ENCODE measurements at regions not wholly inside any gene's neighbourhood (a gene's known extent, or its start where the extent isn't known, plus 50 kb on each side); places are given as distances from the start of the nearest gene placed in this dataset.

DNA sequence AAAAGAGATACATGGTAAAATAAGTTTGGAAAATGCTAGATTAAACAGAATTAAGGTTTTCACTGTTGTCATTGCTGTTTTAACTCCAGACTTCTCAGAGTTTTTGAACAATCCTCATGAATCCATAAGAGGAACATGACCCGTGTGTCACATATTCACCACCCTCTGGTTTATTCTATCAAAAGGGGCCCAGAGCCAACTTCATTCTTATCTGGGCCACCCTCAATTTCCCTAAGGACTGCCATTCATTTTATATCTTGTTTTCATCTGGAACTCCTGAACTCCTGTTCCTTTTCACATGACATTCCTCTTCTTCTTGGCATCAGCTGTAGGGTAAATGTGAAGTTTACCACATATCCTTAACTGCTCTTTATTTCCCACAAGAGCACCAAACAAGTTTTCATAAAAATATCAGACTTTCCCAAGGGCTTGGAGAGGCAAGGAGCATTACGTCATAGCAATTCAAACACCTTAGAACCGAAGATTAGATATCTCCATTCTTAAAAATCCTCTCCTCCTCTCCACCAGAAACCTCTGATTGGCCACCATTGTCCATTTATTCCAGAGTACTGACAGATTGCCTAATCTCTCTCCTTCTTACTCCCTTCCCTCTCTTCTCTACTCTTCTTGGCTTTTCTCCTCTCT is 225.2 kb downstream of the SEC23A start:
- Histone ChIP-seq H3K4me2 (ENCODE audit: low read length) (no peak overlapping the region), H3K9ac (ENCODE audit: low read length) (no peak overlapping the region), H2AFZ (ENCODE audit: low read depth, low read length, poor library complexity, severe bottlenecking) (no peak overlapping the region), H4K20me1 (ENCODE audit: insufficient read depth) (no peaks in the 10 kb centered on the region), H3K4me1 (ENCODE audit: control insufficient read depth in 1 of 2, insufficient read depth in 2 of 2, low read length in 2 of 2) (no peaks in the 10 kb centered on the region), H3K27ac (ENCODE audit: low read depth, low read length) (no peak overlapping the region), H3K27me3 (ENCODE audit: insufficient read depth, low read length) (peaks cover 16% of the 10 kb centered on the region; the same call in 1 of the 2 replicates), H3K79me2 (ENCODE audit: insufficient read depth, low read length) (no peaks in the 10 kb centered on the region), H3K36me3 (ENCODE audit: control insufficient read depth in 1 of 2, insufficient read depth in 2 of 2, low read length in 2 of 2) (no peaks in the 10 kb centered on the region), H3K4me3 (replicated peaks in 1 of 2; ENCODE audit: low read depth in 1 of 2, low read length in 2 of 2) (no peak overlapping the region), H3K9me2 (ENCODE audit: insufficient read depth) (no peaks in the 10 kb centered on the region), H3K9me3 (ENCODE audit: control insufficient read depth in 1 of 2, insufficient read depth in 1 of 2, low read depth in 1 of 2, low read length in 2 of 2) (no peaks in the 10 kb centered on the region)
- CTCF ChIA-PET, result no interaction called here
- ATAC-seq, result no peak
- TF ChIP-seq EZH2phosphoT487 (IDR thresholded peaks at IDR 0.05; ENCODE audit: borderline replicate concordance) (no peak), SIN3A (IDR thresholded peaks at IDR 0.05; ENCODE audit: low read depth) (no peak), SRF (IDR thresholded peaks at IDR 0.05; ENCODE audit: low read depth) (no peak), EZH2 (IDR thresholded peaks at IDR 0.05) (no peak), JUND (IDR thresholded peaks at IDR 0.05) (no peak), RAD21 (IDR thresholded peaks at IDR 0.05; ENCODE audit: low read depth) (no peak), EGR1 (IDR thresholded peaks at IDR 0.05; ENCODE audit: low read depth) (no peak), ZNF274 (IDR thresholded peaks at IDR 0.05; ENCODE audit: low read depth, low read length) (no peak), YY1 (IDR thresholded peaks at IDR 0.05; ENCODE audit: extremely low read depth, insufficient replicate concordance, low read depth, low read length) (no peak), ELF1 (IDR thresholded peaks at IDR 0.05; ENCODE audit: borderline replicate concordance, low read depth) (no peak), POLR2A (IDR thresholded peaks at IDR 0.05; ENCODE audit: borderline replicate concordance, extremely low read depth, insufficient read depth, insufficient read length) (no peak)
- TF ChIP-seq, protein P1, sequence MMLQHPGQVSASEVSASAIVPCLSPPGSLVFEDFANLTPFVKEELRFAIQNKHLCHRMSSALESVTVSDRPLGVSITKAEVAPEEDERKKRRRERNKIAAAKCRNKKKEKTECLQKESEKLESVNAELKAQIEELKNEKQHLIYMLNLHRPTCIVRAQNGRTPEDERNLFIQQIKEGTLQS (IDR thresholded peaks at IDR 0.05), result no peak
- TF ChIP-seq, protein P2, sequence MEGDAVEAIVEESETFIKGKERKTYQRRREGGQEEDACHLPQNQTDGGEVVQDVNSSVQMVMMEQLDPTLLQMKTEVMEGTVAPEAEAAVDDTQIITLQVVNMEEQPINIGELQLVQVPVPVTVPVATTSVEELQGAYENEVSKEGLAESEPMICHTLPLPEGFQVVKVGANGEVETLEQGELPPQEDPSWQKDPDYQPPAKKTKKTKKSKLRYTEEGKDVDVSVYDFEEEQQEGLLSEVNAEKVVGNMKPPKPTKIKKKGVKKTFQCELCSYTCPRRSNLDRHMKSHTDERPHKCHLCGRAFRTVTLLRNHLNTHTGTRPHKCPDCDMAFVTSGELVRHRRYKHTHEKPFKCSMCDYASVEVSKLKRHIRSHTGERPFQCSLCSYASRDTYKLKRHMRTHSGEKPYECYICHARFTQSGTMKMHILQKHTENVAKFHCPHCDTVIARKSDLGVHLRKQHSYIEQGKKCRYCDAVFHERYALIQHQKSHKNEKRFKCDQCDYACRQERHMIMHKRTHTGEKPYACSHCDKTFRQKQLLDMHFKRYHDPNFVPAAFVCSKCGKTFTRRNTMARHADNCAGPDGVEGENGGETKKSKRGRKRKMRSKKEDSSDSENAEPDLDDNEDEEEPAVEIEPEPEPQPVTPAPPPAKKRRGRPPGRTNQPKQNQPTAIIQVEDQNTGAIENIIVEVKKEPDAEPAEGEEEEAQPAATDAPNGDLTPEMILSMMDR (IDR thresholded peaks at IDR 0.05 in 2 of 3, conservative IDR thresholded peaks at IDR 0.05 in 1 of 3; ENCODE audit: borderline replicate concordance in 1 of 3, insufficient read depth in 1 of 3, low read depth in 2 of 3, low read length in 2 of 3), result no peak
- TF ChIP-seq, protein P3, sequence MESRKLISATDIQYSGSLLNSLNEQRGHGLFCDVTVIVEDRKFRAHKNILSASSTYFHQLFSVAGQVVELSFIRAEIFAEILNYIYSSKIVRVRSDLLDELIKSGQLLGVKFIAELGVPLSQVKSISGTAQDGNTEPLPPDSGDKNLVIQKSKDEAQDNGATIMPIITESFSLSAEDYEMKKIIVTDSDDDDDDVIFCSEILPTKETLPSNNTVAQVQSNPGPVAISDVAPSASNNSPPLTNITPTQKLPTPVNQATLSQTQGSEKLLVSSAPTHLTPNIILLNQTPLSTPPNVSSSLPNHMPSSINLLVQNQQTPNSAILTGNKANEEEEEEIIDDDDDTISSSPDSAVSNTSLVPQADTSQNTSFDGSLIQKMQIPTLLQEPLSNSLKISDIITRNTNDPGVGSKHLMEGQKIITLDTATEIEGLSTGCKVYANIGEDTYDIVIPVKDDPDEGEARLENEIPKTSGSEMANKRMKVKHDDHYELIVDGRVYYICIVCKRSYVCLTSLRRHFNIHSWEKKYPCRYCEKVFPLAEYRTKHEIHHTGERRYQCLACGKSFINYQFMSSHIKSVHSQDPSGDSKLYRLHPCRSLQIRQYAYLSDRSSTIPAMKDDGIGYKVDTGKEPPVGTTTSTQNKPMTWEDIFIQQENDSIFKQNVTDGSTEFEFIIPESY (IDR thresholded peaks at IDR 0.05; ENCODE audit: extremely low read depth, insufficient replicate concordance, low read length), result no peak
- intact Hi-C loops (cut with micrococcal nuclease), result no loop called here
- RAD21 ChIA-PET (ENCODE audit: low non-redundant PET in 1 of 2, low total read pairs in 2 of 2, uncharacterized antibody in 2 of 2, unreplicated experiment in 2 of 2), result no interaction called here
- POLR2A ChIA-PET, result no interaction called here
- BruUV-seq (replicated peaks), result no TSS peak
- DNase-seq (ENCODE audit: low read depth, low spot score), result no peak

Data from HCT116 (cell line).